Activated CD4-positive, alpha-beta T cell treated with anti-CD3 and anti-CD28 coated beads, Interleukin-10, Interleukin-2, amounts not matched to agents 100 ng/mL and 50 ng/mL, durations not matched to agents 16 hours and 8 hours (primary cell): ENCODE measurements at regions not wholly inside any gene's neighbourhood (a gene's known extent, or its start where the extent isn't known, plus 50 kb on each side); places are given as distances from the start of the nearest gene placed in this dataset.
A peak's percentile ranks its signal among the peaks of the same experiment; 100 is the strongest.
"Not testable (repeated sequence)": the region's sequence is repeated elsewhere in the genome, so short reads cannot be mapped to it uniquely, and the experiment has no call there.

Source experiments
- DNase-seq: peaks from one replicate; pipeline ENCODE4 v3.0.0-alpha.2; 2020

DNA sequence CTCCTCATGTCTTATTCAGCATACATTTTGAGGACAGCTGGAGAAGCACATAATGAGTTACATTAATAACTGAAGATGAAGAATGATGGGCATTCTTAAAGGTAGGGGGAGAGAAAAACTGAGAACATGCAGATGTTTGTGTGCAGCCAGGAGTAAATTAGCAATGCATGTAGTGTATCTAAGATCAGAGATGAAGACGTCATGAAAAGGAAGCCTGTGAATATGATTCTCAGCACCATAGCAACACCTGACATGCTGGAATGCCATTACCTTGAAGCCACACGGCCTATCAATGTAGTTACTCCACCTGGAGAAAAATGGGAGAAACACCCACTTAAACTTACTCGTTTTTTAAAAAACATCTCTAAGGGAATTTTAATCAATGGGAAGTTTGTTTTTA is 607.1 kb downstream of the PTPRC start:
- no peak for DNase-seq

DNA sequence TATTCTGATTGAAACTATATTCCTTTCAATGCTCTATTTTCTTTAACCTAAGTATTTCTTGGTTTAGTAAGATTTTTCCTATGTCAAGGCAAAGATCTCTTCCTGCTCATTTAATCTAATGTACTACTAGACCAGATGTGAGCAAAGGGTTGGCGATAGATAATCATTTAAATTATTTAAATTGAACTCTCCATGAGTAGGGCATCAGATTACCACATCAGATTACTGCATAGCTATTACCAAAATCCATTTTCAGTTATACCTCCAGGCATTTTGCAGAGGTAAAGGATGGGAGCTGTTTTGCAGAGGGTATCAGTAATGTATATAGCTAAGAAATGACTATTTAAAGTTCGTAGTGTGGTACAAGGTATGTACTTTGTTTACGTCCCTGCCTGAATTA is 607.9 kb downstream of the PTPRC start:
- DNase-seq = no peak

DNA sequence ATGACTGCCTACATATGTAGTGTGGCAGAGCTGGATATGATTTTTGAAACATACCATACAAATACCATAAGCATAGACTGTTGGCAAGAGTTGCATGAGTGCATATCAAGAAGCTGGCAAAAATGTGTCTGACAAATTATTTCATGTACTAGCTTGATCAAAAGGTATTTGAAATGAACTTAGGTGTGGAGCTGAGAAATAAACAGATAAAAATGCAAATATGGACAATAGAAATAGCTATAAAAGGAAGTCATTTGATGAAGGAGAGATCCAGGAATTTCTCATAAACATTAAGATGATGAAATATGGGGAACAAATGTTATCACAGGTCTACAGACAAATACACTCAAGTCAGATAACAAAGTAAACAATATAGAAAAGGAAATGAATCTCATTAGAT is 609.1 kb downstream of the PTPRC start:
- DNase-seq = no peak

DNA sequence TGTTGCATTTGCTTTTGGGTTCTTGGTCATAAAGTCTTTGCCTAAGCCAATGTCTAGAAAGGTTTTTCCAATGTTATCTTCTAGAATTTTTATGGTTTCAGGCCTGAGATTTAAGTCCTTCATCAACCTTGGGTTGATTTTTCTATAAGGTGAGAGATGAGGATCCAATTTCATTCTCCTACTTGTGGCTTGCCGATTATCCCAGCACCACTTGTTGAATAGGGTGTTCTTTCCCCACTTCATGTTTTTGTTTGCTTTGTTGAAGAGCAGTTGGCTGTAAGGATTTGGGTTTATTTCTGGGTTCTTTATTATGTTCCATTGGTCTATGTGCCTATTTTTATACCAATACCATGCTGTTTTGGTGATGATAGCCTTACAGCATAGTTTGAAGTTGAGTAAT is 615.2 kb downstream of the PTPRC start:
- DNase-seq = not testable (repeated sequence)

DNA sequence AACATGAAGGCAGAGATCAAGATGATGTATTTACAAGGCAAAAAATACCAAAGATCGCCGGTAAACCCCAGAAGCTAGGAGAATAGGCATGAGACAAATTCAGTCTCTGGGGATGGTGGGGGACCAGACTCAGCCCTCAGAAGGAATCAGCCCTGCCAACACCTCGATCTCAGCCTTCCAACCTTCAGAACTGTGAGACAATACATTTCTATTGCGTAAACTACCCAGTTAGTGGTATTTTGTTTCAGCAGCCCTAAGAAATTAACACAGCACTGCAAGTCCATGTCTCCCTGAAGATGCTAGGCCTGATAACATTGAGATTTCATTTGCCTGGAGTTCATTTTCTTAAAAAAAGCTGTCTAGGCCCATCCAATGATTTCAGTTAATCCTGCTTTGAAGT is 622.5 kb downstream of the PTPRC start:
- no peak for DNase-seq

DNA sequence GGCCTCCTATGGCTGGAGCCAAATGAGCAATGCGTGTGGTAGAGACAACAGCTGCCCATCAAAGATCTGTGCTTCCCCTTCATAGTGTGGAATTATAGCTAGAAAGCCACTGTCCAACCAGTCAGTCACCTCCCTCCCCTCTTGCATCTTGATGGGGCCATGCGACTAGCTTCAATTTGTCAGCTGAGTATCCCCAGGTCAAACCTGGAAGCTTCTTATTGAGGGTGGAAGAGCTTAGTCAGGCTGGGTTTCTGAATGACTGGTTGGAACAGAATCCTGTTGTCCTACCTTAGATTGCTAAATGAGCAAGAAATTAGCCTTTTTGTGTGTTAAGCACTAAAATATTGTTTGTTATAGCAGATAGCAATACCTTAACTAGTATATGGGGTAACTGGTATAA is 625.4 kb downstream of the PTPRC start:
- DNase-seq = peak; percentile 38

DNA sequence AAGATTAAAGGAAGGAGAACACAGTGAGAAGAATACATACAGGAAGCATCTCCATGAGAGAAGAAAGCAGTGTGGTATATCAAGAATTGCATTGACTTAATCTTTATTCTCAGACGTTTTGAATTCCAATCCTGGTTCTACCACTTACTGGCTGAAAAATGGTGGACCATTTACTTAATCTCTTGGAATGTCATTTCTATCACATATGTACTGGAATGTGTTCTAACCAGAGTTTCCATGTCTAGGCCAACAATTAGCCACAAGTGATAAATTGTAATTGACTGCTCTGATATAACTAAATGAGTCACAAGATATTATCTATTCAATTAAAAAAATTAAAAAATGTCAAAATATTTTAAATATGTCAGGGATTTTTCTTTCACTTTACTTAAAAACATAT is 626.1 kb downstream of the PTPRC start:
- no peak for DNase-seq

DNA sequence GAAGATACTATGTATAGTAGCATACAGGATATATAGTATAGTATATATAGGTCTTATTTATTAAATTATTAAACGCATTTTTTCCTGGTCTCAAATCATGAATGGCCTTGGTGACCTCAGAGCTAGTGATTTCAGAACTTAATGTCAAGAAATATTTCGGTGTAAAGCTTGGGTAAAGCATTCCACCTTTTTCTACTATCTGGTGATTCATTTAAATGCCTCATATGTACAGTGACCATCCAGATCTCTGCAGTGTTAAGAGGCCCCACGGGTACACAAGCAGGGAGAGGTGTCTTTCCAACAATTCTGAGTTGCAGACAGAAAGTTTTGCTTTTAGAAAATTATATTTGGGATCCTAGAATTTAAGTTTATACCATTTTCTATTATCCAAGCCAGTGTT is 626.5 kb downstream of the PTPRC start:
- no peak for DNase-seq

DNA sequence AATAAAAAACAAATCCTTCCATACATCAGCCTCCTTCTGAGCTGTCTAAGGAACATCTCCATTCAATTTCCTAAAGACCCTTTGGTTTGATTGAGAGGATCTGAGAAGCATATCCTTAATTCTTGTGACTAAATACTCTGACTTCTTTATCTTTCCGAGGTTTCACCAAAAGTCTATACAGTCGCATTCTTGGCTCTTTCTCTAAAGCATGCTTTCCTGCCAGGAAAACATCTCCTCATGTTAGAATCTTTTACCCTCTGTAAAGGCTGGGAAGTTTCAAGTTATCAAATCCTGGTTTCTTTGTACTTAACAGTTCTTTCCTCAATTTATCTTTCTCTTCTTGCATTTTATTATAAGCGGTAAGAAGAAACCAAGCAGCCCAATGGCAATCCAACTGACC is 630.4 kb downstream of the PTPRC start:
- DNase-seq = no peak

DNA sequence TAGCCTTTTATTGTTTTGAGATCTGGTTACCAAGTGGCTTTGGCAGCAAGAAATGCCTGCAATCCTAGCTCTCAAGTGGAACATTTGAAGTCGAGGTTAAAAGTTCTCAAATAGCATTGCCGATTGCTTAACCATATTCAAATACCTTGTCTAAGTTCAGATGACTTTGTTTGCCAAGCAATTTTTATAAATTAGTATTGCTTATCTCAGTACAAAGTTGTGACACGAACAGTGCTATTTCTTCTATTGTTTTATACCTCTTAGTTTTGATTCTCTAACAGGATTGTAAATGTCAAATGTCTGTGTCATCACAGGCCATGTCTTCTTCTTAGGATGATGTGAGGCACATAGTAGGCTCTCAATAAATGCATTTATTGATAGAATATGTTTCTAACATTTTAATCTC is 633.3 kb downstream of the PTPRC start:
- no peak for DNase-seq

DNA sequence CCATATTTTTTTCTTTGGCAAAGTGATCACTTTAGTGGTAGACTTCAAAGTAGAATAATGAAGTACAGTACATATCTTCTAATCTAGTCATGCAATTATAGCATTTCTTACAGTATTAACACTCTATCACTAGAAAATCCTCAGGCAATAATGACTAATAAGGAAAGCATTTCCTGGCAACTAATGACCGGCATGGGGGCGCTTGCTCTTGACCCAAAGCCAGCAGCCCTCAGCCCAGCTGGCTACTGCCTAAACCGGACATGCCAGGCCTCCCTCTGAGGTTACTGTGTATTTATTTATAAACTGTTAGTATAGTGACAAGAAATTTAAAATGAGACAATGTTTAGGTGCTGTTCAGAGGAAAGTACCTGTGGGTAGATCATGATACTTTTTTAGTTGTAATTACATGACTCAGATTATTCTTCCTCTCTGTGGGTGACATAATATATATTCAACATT is 633.8 kb downstream of the PTPRC start:
- peak; percentile 24 for DNase-seq

DNA sequence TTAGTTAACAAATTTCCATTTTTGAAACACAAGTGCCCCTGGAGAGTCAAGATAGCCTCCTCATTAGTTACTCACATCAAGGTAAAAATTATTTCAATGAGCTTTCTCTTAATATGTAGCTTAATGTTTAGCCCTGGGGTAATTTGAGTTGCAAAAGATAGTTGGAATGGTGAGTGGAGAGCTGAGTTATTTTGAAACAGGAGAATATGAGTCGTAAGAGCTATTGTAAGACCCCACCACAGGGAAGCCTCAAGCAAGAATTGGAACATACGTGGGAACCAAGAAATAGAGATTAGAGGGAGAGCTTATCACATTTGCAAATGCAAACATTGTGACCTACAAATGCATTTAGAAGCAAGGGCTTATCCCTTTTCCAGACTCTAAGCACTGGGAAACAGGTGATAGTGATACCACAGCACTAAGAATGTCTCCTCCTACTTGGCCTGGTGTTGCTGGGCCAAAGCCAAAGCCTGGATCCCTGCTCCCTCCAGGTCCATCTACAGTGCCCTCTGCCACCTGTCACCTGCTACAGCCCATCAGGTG is 635.1 kb downstream of the PTPRC start:
- peak; percentile 39 for DNase-seq

DNA sequence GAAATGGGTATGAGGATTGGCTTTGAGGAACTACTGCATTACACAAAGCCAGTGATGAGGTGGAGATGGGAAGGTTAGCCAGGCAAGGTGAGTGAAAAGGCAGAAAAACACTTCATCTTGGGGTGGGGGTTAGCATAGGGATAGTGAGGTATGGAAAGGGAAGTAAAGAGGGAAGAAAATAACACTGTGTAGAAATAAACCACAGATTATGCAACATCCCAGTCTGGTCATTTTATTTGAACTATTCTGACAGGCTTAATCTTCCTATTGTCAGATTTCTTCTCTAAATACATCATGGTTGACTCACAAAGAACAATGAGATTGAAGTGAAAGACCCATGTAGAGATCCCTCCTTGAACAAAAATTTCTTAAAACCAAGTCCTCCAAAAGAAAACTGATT is 640.2 kb downstream of the PTPRC start:
- no peak for DNase-seq

DNA sequence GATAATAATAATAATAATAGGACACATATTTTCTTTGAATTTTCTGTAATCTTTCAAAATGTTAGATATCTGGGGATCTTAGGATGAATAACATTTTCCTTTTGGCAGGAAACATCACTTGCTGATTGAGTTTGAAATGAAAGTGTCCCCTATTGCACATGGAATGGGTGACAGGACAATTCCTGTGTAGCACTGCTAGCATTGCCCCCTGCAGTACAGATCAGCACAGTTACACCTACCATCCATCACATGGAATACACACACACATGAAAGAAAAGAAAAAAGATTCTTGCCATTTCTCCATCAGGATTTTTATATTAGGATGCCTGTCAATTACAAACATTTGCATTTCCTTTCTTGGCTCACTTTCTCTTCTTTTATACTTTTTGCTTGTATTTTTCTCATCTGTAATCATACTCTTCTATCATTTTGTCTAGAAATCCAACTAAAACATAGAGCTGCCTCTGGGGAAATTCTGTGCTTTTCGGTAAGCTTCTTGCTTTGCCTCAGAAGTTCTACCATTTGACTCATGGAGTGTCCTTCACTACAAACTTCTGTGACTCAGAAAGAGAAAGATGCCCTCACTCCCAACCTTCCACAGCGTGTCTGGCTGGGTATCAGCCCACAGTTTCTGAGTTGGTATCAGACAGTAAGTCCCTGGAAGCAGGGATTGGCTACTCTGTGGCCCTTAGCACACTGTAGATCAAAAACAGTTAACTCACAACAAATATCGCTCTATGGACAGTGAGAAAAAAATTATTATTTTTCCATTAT is 641.2 kb downstream of the PTPRC start:
- DNase-seq = peak; percentile 70

DNA sequence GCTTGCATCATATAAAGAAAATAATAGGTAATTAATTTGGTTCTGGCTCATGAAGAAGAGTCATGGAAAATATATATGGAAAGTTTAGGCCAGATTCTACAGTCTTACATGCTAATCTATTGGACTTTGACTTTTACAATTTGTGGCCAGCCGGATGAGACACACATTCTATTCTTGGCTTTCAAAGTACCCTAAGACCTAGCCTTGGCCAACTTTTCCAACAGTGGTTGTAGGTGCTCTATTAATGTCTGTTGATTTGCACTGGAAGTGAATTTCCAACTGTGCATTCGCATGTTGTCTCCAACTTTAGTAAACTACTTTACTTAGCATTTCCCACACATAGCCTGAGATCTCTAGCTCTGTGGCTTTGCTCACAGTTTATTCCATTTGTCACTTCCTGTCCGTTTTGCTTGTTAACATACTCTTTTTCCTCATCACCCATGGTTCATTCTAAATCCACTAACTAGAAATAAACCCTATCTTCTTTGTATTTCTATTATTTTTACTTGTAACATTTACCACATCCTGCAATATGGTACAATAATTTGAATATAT is 644.0 kb downstream of the PTPRC start:
- no peak for DNase-seq

DNA sequence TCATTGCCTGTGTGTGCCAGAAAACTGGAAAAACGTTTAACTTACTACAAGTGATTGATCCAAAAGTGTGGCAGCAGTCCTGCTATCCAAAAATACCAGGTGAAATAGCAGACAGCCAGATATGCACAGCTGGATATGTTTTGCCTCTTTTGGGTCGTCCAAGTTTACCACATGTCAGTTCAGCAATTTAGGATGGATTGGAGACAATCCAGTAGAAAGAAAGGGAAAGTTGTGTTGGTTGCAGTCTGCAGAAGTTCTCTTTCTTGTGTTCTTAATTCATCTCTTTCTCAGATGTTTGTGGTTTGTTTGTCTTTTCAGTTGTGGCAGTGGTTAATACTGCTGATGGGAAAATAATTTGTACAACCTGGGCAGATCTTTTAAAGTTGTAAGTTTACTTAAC is 645.0 kb downstream of the PTPRC start:
- no peak for DNase-seq

DNA sequence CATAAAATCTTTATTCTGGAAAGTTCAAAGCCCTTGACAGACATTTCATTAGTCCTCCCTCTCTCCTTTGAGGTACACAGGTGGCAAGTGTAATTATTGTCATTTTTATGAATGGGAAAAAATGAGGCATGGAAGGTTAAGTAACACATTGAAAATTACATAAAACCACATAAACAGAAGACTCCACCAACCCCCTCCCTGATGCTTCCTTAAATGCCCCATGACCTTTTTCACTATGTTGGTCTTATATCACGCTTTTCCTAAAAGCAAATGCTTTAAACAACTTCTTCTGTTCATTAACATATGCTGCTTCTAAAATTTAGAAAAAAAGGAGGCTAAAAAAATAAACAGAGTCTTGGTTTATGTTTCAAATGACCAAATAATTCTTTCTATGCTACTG is 648.4 kb downstream of the PTPRC start:
- no peak for DNase-seq

DNA sequence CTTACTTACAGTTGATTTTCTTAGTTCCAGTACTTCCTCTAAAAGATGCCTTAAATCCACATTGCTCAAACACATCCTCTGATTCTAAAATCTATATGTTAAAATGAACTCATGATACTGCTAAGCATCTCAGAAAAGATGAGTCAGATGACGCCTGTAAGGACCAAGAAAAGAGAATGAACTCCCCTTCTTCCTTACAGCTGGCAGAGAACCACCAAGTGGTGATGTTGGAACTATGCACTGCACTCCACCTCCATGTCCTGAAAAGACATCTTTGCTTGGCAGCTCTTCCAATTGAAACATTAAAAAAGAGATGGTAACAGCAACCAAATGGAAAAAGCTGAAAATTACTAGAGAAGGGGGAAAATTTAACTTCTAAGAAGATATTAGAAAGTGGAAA is 648.8 kb downstream of the PTPRC start:
- DNase-seq = no peak

DNA sequence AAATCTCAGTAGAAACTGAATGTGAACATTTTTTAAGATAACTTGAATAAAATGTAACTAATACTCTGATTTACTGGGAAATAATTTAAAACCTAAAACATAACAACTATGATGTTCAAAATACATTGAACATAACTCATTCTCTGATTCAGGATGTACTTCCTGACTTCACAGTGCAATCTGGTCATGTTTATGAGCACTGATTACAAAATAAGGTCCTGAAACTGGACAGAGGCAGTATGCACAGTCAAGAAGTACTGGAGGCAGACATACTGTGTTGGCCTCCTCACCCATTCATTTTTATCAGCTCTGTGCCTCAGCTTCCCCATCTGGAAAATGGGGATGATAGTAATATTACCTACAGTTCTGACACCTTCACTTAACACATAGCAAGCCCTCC is 651.3 kb downstream of the PTPRC start:
- no peak for DNase-seq

DNA sequence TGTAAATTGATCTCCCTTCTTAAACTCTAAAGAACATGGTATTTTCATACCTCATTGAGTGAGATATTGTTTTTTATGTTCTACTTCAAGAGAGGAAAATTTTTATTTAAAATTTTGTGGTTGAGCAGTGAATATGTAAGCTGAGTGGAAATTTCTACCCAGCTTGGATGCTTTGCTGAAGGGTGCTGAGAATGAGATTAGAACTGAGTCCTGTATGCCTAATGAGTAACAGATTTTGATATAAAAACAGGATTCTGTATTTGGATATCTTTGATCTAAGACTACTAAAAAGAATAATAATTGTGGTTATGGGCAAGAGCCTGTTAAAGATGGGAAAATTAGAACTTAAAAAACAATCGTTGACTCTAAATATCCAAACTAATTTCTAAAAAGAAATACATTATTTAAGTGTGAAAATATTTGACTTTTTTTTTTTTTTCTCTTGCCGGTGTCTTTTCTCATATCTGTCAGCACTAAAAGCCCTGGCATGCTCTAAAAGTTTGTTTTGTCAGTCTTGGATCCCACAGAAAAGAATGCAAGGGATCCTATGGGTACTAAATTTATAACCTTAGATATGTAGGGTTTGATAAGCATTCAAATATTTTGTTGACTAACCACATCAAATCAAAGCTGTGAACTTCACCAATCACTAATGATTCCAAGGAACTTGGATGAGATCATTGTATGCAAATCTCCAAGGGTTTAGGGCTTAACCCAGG is 652.3 kb downstream of the PTPRC start:
- no peak for DNase-seq

DNA sequence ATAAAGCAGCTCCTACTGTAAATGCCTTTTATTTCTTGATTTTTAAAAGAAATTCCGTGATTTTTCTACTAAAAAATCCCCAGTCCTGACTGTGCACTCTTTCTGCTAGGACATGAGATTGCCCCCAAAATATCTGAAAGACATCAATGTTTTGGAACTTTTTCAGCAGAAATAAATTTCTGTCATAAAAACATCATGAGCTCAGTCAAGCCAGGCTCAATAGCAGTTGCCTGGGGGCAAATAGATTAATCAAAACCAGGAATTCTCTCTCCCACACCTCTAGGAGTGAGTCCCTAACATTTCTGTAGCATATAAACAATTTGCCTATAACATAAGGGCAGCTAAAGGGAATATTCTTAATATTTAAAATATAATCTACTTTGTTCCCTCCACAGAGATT is 654.1 kb downstream of the PTPRC start:
- no peak for DNase-seq

DNA sequence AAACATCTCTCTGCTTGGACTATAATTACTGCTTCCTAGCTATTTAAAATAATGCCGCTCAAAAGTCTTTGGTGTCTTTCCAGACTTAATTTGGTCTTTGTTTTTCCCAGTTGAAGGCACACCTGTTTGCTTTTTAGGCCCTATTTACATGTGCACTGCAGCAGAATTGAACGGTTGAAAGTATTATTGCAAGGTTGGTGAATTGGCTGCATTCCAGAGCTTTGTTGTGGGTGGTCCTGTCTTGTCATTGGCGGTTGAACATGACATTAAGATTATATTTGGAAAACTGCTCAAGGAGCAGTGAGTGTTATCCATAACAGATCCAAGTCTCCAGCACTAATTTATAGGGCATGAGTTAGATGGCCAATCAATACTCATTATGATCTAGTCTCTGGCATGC is 656.3 kb downstream of the PTPRC start:
- DNase-seq = no peak

DNA sequence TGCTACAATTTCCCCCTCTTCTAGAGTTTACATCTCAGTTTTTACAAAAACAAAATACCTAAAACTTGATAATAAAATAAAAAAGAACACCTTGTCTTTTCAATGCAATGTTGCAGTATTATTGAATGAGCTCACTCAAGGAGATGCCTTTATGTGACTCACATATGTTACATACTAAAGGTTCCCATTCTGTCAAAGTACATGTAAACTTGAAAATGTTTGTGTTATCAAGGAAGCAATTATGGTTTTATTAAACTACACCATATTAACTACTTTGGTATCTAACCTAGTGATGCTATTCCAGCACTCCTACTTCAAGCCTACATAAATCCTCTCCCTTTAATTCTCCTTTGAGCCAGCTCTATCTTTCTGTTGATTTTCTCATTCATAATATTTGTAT is 658.3 kb downstream of the PTPRC start:
- DNase-seq = no peak

DNA sequence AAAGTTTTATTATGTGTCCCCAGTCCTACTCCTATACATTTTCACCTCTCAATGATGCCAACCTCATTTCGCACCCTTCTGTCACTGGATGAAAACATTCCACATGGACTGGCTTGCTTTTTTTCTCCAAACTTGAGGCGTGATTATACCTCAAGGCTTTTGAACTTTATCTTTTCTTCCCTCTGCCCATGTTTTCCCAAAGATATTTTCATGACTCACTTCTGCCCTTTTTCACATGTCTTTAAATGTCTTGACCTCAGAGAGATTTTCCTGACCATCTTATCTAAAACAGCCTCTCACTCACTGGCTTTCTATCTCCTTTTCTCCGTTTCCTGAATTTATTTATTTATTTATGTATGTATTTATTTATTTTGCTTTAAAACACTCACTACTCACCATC is 659.0 kb downstream of the PTPRC start:
- DNase-seq = no peak
